Stimulated activated CD4-positive, alpha-beta T cell treated with anti-CD3 and anti-CD28 coated beads, Interleukin-1b, Interleukin-23, amount 100 ng/mL, for 1 hour (primary cell): ENCODE measurements at regions not wholly inside any gene's neighbourhood (a gene's known extent, or its start where the extent isn't known, plus 50 kb on each side); places are given as distances from the start of the nearest gene placed in this dataset.
"Not testable (repeated sequence)": the region's sequence is repeated elsewhere in the genome, so short reads cannot be mapped to it uniquely, and the experiment has no call there.

ENCODE experiments used
- DNase-seq, 2 donors: peaks; one replicate each; pipeline ENCODE4 v3.0.0-alpha.2; 2020; ENCODE audit warnings: low read depth in 2 of 2

DNA sequence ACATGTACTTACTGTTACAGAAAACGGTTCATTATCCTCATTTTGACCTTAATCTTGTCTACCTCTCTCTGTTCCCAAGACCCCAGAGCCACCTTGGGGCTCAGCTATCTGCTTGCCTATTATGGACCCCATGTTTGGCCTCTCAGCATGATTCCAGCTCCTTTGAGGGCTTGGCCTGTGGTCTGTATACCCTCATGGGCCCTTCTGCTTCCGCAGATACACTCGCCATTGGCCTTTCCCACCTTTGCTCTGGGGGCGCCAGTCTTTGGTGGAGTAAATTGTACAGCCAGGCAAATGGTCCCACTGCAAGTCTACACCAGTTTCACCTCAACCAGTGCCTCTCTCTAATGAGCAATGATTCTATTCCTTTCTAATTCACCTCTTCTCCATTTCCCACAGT lies 109.2 kb upstream of the ZNF746 start:
- no peak for DNase-seq

DNA sequence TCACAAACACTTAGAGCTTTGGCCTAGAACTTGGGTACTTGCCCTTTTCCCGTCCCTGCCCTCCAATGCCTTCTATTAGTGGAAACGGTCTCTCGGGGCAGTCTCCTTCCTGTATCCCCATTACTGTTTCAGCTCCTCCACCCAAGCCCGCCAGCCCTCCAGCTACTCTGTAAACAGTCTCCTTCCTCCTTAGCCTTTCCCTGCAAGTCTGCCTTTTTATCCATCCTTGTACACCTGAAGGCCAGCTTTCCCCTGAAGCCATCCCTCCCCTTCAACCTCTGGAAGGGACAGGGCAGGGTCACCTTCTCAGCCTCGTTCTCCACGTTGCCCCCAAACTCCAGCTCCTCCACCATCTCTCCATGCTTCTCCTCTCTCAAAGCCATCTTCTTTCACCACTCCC lies 108.1 kb upstream of the ZNF746 start:
- DNase-seq = no peak

DNA sequence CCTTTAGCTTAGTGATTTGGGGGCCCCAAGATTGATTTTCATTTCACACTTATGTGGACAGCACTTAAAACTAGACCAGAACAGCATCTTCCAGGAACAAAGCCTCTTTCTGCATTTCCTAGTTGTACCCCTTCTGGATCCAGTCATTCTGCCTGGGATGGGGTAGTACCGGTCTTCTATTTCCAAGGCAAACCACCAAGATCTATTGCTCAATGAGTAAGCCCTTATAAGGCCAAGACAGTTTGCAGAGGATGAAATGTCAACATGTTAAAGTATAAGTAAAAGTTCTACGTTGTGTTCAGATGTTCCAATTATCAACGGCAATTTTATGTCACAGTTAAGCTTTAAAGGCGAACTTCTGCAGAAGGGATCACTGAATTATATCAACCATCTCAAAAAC lies 106.9 kb upstream of the ZNF746 start:
- no peak for DNase-seq

DNA sequence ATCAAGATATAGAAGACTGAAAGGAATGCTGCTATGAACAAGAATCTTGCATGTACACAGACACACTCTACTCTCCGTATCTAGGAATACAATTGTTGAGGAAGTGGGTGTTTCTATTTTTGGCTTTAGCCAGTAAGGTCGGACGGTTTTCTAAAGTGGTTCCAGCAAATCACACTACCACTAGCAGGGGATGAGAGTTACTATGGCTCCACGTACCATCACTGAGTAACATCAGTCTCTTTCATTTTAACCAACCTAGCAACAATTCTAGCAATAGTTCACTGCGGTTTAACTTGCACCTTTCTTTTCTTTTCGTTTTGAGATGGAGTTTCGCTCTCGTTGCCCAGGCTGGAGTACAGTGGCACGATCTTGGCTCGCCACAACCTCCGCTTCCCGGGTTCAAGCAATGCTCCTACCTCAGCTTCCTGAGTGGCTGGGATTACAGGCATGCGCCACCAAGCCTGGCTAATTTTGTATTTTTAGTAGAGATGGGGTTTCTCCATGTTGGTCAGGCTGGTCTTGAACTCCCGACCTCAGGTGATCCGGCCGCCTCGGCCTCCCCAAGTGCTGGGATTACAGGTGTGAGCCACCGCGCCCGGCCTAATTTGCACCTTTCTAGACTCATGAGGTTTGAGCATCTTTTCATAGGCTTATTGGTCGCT lies 103.2 kb upstream of the ZNF746 start:
- DNase-seq = not testable (repeated sequence)

DNA sequence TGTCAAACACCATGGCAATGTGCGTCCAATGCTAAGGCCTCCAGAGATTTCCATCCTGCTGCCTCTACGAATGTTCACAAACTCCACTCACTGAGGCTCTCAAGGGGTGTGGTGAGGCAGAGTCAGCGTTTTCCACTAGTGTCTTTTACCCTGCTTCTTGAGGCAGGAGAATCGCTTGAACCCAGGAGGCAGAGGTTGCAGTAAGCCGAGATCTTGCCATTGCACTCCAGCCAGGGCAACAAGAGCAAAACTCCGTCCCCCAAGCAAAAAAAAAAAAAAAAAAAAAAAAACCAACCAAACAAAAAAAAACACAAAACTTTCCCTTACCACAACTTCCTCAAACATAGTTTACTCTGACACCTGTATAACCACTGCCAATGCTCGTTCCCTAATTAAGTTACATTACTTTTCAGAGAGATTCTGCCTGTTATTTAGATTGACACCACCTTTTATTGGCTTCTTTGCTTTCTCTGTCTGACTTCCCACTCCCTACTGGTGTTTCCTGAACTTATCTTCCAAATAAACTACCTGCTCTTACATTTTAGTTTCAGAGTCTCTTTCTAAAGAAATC lies 102.1 kb upstream of the ZNF746 start:
- DNase-seq = no peak

DNA sequence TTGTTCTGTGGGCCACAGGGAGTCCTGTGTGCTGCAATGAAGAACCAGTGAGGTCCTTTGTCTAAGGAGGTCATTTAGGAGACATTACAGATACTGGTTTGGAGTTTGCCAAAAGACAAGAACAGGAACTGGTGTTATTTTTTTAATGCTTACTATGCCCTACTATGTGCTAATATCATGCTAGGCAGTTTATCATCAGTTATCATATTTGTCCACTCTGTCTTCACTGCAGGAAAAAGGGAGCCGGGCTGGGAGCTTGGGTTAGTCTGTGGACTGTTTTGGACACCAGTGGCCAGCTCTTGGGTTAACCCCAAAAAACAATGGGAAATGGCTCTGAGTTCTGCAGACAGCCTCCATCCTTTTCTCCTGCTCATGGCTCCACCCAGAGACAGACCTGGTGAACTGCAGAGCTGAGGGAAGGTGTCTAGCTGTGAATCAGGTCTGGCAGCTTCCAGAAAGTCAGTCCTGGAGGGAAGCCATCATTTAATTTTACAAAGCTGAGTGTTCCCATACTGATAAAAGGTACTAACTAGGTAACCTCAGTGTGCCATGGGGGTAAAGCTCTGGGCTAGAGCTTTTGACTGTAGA lies 101.2 kb upstream of the ZNF746 start:
- no peak for DNase-seq

DNA sequence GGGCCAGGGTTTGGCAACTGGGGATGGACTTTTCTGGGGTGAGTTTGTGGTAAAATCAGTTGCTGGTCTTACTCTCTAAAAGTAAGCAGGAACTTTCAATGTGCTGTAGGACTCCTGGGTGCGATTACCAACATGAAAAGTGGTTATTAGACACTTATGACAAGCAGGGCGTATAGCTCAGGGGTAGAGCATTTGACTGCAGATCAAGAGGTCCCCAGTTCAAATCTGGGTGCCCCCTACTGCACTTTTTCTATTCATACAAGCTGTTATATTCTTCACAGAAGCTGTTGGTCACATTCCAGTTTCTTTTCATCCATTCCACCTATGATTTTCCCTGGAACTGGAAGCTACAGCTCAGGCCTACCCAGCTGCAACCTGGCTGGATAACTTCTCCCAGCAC lies 100.2 kb upstream of the ZNF746 start:
- not testable (repeated sequence) for DNase-seq

DNA sequence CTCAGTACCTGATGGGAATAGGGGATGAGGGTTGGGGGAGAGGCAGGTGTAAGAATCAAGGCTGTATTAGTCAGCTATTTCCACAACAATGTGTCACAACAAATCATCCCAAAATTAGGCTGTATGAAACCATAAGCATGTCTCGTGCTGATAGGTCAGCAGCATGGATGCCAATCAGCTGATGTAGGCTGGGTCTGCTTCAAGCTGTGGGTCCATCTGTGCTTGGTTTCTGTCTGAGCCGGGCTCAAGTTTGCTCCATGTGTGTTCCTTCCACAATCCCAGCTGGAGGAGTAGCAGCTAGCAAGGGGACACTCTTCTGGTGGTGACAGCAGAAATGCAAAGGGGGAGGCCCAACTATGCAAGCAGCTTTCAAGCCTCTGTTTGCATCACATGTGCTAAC lies 97.9 kb upstream of the ZNF746 start:
- DNase-seq = no peak

DNA sequence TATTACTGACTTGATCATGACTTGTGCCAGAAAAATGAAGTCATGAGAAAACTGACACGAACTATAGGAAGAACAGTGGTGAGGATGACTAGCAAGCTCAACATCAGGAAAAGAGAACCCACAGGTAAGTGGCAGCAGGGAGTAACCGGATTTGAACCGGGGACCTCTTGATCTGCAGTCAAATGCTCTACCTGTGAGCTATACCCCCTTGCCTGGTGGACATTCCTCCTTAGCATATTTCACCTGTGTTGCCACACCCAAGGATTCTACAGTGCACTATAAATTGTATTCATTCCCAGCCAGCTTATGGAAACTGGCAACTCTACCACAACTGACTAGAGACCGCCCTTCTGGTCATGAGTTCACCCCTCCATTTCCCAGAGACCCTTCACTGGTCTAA lies 97.5 kb upstream of the ZNF746 start:
- DNase-seq = no peak

DNA sequence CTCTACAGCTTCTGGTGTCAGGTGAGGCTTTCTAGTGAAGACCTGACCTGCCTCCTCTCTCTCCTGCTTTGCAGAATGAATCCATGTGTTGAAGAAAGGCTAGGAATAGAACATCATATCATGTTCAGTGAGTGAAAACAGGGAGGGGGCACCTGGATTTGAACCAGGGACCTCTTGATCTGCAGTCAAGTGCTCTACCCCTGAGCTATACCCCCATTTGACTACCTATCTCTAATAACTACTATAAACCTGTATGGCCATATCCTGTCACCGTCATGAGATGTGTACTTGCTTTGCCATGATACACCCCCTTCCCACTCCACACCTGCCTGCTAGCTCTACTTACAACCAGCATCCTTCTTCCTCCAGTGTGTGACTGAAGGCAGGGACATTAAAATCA lies 91.3 kb upstream of the ZNF746 start:
- DNase-seq = no peak

DNA sequence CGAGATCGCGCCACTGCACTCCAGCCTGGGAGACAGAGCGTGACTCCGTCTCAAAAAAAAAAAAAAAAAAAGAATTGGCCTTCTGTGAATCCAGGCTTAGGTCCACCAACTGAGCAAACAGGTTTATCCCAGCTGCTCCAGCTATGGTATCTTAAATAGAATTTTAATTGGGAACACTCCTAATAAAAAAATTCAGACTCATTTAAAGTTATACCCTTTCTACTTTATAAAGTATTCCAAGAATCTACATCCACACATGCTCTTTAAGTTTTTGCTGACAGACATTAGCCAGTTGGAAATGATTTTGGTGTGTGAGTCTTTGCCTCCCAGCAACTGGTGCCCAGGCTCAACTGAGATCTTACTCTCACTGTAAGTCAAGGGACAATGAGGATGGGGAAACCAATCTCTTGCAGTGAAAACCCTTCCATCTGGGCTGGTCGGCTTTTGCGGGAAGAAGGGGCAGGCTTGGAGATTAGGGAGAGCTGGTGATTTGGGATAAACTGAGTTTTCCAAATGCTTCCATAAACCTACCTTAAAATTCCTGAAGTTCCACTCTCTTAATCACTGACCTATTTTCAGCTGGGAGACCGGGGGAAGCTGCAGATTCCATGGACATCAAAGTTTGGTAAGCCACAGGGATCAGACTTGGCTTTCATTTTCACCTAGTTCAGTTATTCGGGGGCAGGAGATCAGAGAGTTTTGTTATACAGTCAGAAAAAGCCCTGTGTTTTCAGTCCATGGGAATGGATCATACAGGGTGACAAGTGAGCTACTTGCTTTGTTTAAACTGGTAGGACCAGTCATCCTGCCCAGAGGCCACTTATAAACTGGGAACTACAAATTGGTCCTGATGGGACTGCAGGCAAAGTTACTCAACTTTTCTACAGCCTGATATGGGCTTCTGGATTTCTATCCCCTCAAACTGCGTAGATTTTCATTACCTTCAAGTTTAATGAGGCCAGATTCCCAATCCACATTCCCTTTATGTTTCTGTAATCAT lies 89.3 kb upstream of the ZNF746 start:
- DNase-seq = no peak

DNA sequence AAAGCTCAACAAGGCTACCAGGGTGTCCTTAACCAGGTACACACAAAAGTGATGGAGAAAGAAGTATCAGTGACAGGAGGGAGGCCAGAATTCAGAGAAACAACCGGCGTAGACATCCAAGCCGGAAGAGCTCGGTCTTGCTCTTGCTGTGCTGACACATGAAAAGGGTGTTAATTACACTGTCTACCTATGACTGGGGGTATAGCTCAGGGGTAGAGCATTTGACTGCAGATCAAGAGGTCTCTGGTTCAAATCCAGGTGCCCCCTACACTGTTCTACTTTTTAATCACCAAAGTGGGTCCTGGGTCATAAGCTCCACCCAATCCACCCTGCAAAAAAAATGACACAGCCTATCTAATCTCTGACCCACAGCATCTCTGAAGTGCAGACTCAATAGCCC lies 86.9 kb upstream of the ZNF746 start:
- no peak for DNase-seq

DNA sequence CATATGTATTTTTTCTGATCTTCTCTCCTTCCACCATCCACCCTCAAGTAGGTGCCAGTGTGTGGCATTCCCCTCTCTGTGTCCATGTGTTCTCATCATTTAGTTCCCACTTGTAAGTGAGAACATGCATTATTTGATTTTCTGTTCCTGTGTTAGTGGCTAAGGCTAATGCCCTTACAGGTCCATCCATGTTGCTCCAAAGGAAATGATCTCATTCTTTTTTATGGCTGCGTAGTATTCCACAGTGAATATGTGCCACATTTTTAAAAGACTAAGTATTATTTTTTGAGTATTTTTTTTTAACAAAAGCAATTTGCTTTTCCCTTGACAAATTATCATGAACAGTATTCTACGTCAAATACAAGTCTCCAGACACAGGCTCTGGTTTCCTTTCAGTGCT lies 86.4 kb upstream of the ZNF746 start:
- no peak for DNase-seq

DNA sequence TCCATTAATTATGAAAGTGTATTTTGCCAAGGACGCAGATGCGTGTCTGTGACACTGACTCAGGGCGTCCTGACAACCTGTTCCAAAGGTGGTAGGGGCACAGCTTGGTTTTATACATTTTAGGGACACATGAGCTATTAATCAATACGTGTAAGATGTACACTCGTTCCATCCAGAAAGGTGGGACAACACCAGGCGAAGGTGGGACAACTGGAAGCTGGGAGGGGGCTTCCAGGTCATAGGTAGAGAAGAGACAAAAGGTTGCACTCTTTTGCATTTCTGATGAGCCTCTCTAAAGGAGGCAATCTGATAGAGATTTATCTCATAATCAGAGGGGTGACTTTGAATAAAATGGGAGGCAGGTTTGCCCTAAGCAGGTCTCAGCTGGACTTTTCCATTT lies 82.7 kb upstream of the ZNF746 start:
- DNase-seq = no peak

DNA sequence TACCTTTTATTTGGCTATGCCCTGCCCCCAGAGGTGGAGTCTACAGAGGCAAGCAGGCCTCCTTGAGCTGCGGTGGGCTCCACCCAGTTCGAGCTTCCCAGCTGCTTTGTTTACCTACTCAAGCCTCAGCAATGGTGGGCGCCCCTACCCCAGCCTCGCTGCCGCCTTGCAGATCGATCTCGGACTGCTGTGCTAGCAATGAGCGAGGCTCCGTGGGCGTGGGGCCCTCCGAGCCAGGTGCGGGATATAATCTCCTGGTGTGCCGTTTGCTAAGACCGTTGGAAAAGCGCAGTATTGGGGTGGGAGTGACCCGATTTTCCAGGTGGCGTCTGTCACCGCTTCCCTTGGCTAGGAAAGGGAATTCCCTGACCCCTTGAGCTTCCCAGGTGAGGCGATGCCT lies 81.8 kb upstream of the ZNF746 start:
- not testable (repeated sequence) for DNase-seq

DNA sequence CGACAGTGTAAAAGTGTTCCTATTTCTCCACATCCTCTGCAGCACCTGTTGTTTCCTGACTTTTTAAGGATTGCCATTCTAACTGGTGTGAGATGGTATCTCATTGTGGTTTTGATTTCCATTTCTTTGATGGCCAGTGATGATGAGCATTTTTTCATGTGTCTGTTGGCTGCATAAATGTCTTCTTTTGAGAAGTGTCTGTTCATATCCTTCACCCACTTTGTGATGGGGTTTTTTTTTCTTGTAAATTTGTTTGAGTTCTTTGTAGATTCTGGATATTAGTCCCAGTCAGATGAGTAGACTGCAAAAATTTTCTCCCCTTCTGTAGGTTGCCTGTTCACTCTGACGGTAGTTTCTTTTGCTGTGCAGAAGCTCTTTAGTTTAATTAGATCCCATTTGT lies 76.8 kb upstream of the ZNF746 start:
- DNase-seq = not testable (repeated sequence)

DNA sequence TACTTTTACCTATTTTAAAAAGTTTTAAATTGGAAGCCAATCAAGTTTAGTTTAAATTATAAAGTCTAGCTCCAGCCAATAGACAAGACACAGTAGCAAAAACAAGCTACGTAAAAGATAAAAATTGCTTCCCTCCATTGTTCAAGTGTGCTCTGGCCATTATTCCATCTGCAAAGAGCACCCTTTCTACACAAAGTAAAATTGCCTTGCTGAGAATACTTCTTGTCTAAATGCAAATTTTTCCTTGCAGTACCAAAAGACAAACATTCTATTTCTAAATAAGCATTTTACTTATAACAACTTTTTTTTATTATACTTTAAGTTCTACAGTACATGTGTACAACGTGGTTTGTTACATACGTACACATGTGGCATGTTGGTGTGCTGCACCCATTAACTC lies 75.9 kb upstream of the ZNF746 start:
- DNase-seq = no peak

DNA sequence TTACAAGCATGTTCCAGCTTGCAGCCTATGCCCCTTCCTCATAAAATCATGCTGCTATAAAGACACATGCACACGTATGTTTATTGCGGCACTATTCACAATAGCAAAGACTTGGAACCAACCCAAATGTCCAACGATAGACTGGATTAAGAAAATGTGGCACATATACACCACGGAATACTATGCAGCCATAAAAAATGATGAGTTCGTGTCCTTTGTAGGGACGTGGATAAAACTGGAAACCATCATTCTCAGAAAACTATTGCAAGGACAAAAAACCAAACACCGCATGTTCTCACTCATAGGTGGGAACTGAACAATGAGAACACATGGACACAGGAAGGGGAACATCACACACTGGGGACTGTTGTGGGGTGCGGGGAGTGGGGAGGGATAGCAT lies 75.3 kb upstream of the ZNF746 start:
- DNase-seq = not testable (repeated sequence)

DNA sequence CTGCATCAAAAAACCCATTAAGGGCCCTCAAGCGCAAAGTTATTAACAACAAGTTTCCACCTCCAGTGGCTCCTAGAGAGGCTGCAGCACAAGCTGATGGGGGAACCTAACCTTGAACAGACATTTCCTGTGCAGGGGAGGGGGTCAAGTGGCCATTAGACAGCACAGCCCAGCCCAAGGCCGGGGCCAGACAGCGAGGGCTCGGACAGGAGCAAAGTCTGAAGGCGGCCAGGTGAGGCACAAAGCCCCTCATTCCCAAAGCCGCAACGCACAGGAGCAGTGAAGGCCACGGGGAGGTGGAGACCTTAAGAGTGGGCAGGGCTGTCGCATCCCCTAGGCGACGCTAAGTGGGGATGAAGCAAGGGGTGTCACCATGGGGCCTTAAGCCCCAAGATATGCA lies 73.2 kb upstream of the ZNF746 start:
- no peak for DNase-seq

DNA sequence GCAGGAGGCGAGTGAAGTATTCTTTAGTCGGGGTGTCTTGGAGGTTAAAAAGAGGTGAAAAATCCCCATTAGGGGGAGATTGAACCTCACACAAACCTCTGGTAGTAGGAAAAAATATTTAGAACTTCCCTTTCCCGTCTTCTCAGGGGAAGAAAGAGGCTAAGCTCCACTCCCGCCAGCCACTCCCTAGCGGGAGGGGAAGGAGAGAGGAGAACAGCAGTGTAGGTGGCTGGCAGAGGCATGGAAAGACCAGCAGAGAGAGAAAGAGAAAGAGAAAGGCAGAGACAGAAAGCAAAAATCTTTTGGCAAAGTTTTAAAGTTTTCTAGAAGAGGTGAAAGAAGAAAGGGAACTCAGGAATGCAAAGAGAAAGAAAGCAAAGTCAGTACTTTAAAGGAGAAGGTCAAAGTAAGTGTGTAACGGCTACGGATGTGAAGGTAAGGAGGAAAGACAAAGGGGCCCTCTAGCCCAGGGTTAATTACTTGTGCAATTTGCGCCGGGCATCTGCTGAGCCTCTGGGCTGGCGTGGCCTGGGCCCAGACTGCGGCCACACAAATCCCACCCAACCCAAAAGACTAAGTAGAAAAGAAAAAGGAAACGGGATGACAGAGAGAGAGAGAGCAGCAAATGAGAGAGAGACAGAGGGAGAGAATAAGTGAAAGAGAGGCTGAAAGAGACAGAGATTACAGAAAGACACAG lies 72.3 kb upstream of the ZNF746 start:
- no peak for DNase-seq

DNA sequence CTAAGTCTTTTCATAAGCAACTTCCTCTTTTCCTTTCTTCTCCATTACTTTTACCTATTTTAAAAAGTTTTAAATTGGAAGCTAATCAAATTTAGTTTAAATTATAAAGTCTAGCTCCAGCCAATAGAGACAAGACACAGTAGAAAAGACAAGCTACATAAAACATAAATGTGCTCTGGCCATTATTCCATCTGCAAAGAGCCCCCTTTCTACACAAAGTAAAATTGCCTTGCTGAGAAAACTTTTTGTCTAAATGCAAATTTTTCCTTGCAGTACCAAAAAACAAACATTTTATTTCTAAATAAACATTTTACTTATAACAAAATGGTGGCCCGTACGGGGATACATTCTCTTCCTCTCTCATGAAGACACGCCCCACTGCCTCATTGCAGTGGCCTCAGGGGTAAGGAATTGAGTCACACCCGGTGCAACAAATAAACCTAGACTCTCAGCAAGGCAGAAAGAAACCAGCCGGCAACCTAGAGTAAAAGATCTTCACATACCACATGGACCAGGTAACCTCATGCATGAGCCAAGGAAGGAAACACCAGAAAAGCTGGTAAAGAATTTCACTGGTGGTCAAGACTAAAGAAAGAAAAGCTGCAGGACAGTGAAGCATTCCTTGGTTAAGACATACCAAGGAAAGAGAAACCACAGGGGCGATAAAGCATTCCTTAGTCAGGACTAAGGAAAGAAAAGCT lies 71.6 kb upstream of the ZNF746 start:
- no peak for DNase-seq
